PC-3 (cell line): ENCODE measurements at regions not wholly inside any gene's neighbourhood (a gene's known extent, or its start where the extent isn't known, plus 50 kb on each side); places are given as distances from the start of the nearest gene placed in this dataset.

Source experiments
- ATAC-seq: fragments of 200-7000 bp; cut with Tn5 transposase; 2 replicates; pipeline ENCODE4 v1.9.1; 2020; ENCODE audit warnings: mild to moderate bottlenecking, moderate library complexity
- BruUV-seq: library from RNA; stranded (reverse); fragments of 400-500 nt; replicated peaks from 2 replicates; lab custom pipeline; 2021; lab: Mats Ljungman, UMichigan
- CTCF ChIA-PET: fragments of 300-600 bp; sonication (Branson Sonifier 250); formaldehyde crosslinking; loops from one replicate; lab custom pipeline; 2022; ENCODE audit warnings: antibody characterized with exemption; lab: Charles Lee
- POLR2A ChIA-PET: fragments of 300-600 bp; sonication (Branson Sonifier 250); formaldehyde crosslinking; loops from one replicate; lab custom pipeline; 2022; ENCODE audit warnings: antibody characterized with exemption; ENCODE audit not compliant: unreplicated experiment; lab: Charles Lee
- DNase-seq: peaks from one replicate; pipeline ENCODE4 v3.0.0-alpha.2; 2015
- H2AFZ ChIP-seq: fragments of 300-600 bp; sonication (generic); 2 replicates; pipeline ENCODE4 v1.6.0; 2016; ENCODE audit warnings: antibody characterized with exemption, low read length
- H3F3A ChIP-seq: fragments of 300-600 bp; sonication (generic); one replicate; pipeline ENCODE4 v1.6.0; 2017; ENCODE audit warnings: antibody characterized with exemption, low read length, control low read depth, mild to moderate bottlenecking; ENCODE audit not compliant: unreplicated experiment
- H3K27ac ChIP-seq: fragments of 300-600 bp; sonication (generic); 2 replicates; pipeline ENCODE4 v1.5.1; 2016; ENCODE audit warnings: mild to moderate bottlenecking, low read length
- H3K27me3 ChIP-seq: fragments of 300-600 bp; sonication (generic); 2 replicates; pipeline ENCODE4 v1.6.1; 2016; ENCODE audit warnings: low read length, mixed read lengths
- H3K36me3 ChIP-seq: fragments of 300-600 bp; sonication (generic); 2 replicates; pipeline ENCODE4 v1.6.1; 2016; ENCODE audit warnings: low read depth, mixed run types, low read length, mixed read lengths
- H3K4me1 ChIP-seq: fragments of 300-600 bp; sonication (generic); 2 replicates; pipeline ENCODE4 v1.5.1; 2016; ENCODE audit warnings: low read length; ENCODE audit not compliant: insufficient read depth
- H3K4me2 ChIP-seq: fragments of 300-600 bp; sonication (generic); 2 replicates; pipeline ENCODE4 v1.6.0; 2016; ENCODE audit warnings: low read length
- H3K4me3 ChIP-seq: fragments of 300-600 bp; sonication (generic); 2 replicates; pipeline ENCODE4 v1.5.1; 2016; ENCODE audit warnings: mild to moderate bottlenecking, low read length, mixed read lengths
- H3K79me2 ChIP-seq: fragments of 300-600 bp; sonication (generic); 2 replicates; pipeline ENCODE4 v1.6.1; 2017; ENCODE audit warnings: low read length, mixed read lengths
- H3K9ac ChIP-seq: fragments of 300-600 bp; sonication (generic); 2 replicates; pipeline ENCODE4 v1.6.0; 2016; ENCODE audit warnings: mild to moderate bottlenecking, low read length
- H3K9me2 ChIP-seq: fragments of 300-600 bp; sonication (generic); replicated peaks from 2 replicates; pipeline ENCODE4 v1.6.1; 2016; ENCODE audit warnings: mixed run types, low read length, mixed read lengths
- H3K9me3 ChIP-seq: fragments of 300-600 bp; sonication (generic); 2 replicates; pipeline ENCODE4 v1.6.1; 2016; ENCODE audit warnings: low read length, mixed read lengths
- H4K20me1 ChIP-seq: fragments of 300-600 bp; sonication (generic); 2 replicates; pipeline ENCODE4 v1.6.1; 2016; ENCODE audit warnings: low read length, mixed read lengths
- CTCF ChIP-seq: fragments of 300-600 bp; sonication (generic); conservative IDR thresholded peaks from 2 replicates; pipeline ENCODE4 v1.5.1; 2017; ENCODE audit warnings: antibody characterized with exemption, low read depth, mild to moderate bottlenecking, low read length
- EZH2 ChIP-seq: fragments of 300-600 bp; sonication (generic); IDR thresholded peaks from one replicate; pipeline ENCODE4 v1.6.1; 2017; ENCODE audit warnings: antibody characterized with exemption, mild to moderate bottlenecking, low read length; ENCODE audit not compliant: unreplicated experiment
- EZH2phosphoT487 ChIP-seq: fragments of 300-600 bp; sonication (generic); IDR thresholded peaks from 2 replicates; pipeline ENCODE4 v1.6.1; 2018; ENCODE audit warnings: mild to moderate bottlenecking, antibody characterized with exemption, low read length, borderline replicate concordance
- intact Hi-C: fragments of 100-400 bp; cut with micrococcal nuclease; formaldehyde crosslinking; loops from 2 replicates; pipeline ENCODE4 v1.9.0; 2023

- Histone ChIP-seq H3K9me2 (no peaks in the 10 kb centered on the region), H3K4me1 (peaks cover 3% of the 10 kb centered on the region; the same call in 1 of the 2 replicates), H3K36me3 (no peaks in the 10 kb centered on the region), H2AFZ (no peak overlapping the region), H3F3A (no peaks in the 10 kb centered on the region), H3K9ac (no peak overlapping the region), H4K20me1 (no peaks in the 10 kb centered on the region), H3K27me3 (no peaks in the 10 kb centered on the region), H3K4me2 (no peak overlapping the region), H3K79me2 (no peaks in the 10 kb centered on the region), H3K9me3 (no peaks in the 10 kb centered on the region), H3K27ac (no peak overlapping the region), H3K4me3 (no peak overlapping the region)
- intact Hi-C loops, result no loop called here
- ChIA-PET POLR2A (no interaction called here), CTCF (no interaction called here)
- no peak for ATAC-seq
- BruUV-seq, result no TSS peak
- no peak for DNase-seq
- TF ChIP-seq EZH2, result no peak
These were observed 457.2 kb downstream of the ARL4A start for GRCh38 chr7:13144673-13145072.

- POLR2A ChIA-PET, result no interaction called here
- DNase-seq (no peak), ATAC-seq (peak; percentile 66)
- Histone ChIP-seq H3F3A (no peaks in the 10 kb centered on the region), H3K27ac (no peak overlapping the region), H3K27me3 (no peaks in the 10 kb centered on the region), H3K4me2 (no peak overlapping the region), H3K4me1 (peaks cover 3% of the 10 kb centered on the region; the same call in 1 of the 2 replicates), H3K9me3 (no peaks in the 10 kb centered on the region), H3K4me3 (no peak overlapping the region), H4K20me1 (no peaks in the 10 kb centered on the region), H2AFZ (no peak overlapping the region; the same call in 1 of the 2 replicates), H3K9ac (no peak overlapping the region), H3K9me2 (no peaks in the 10 kb centered on the region), H3K36me3 (no peaks in the 10 kb centered on the region), H3K79me2 (no peaks in the 10 kb centered on the region)
- no TSS peak for BruUV-seq
- intact Hi-C loops, result no loop called here
- TF ChIP-seq CTCF, result no peak
- TF ChIP-seq EZH2, result no peak
- TF ChIP-seq EZH2phosphoT487, result no peak
- CTCF ChIA-PET, result no interaction called here
These were observed 461.1 kb downstream of the ARL4A start for GRCh38 chr7:13148548-13148947.

GRCh38 chr7:13151978-13152377, 464.5 kb downstream of the ARL4A start:
- Histone ChIP-seq H3F3A (no peaks in the 10 kb centered on the region), H3K4me1 (peaks cover 3% of the 10 kb centered on the region; the same call in 1 of the 2 replicates), H3K4me2 (no peak overlapping the region), H3K27me3 (no peaks in the 10 kb centered on the region), H3K9me3 (no peaks in the 10 kb centered on the region), H3K9ac (no peak overlapping the region), H3K4me3 (no peak overlapping the region), H2AFZ (no peak overlapping the region), H3K79me2 (no peaks in the 10 kb centered on the region), H4K20me1 (no peaks in the 10 kb centered on the region), H3K36me3 (no peaks in the 10 kb centered on the region), H3K27ac (no peak overlapping the region), H3K9me2 (no peaks in the 10 kb centered on the region)
- ChIA-PET POLR2A (no interaction called here), CTCF (no interaction called here)
- intact Hi-C loops, result no loop called here
- peak; percentile 17 for DNase-seq
- ATAC-seq, result peak; percentile 48
- no TSS peak for BruUV-seq
- TF ChIP-seq EZH2phosphoT487 (no peak), EZH2 (no peak), CTCF (no peak)
